NCI-H187 treated with DMSO at 0.1 percent for 48 hours (cell line): ENCODE measurements at regions not wholly inside any gene's neighbourhood (a gene's known extent, or its start where the extent isn't known, plus 50 kb on each side); places are given as distances from the start of the nearest gene placed in this dataset.

Source experiments
- DNase-seq: peaks from one replicate; lab custom pipeline; 2025; lab: John Stamatoyannopoulos, UW

GRCh38 chr2:67241453-67241852 is 155.7 kb upstream of the ETAA1 start:
- DNase-seq = no peak

DNA sequence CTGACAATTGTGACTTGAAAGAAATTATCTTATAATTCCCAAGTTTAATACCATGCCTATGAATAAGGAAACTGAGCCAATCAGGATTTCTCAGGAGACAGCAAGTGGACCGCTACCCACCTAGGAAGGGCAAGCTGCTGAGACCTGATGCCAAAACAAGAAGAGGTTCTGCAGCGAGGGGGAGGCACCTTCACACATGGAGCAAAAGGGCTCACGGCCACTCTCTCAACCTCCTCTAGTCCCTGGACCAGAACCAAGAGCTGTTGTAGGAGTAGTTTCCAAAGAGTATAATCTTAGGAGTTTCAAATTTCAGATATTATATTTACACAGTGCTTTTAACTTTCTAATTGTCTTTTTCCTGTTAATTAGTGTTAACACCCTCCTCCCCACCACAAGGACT is 154.7 kb upstream of the ETAA1 start:
- DNase-seq = no peak

DNA sequence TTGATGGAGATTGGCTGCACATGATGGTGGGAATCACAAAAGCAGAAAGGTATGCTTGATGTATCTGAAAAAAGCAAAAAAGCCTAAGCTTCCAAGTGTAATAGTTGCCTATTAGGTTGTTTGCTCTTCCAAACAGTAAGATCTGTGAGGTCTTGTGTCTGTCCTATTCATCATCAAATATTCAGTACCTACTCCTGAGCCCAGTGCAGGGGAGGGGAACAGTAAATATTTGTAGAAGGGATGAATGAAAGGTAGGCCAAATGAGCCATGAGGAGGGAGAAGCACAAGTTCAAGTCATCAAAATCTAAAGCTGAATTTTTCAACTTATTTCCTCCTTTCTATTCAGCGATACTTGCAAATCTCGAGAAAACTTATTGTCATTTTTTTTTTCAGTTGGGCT is 153.2 kb upstream of the ETAA1 start:
- no peak for DNase-seq

DNA sequence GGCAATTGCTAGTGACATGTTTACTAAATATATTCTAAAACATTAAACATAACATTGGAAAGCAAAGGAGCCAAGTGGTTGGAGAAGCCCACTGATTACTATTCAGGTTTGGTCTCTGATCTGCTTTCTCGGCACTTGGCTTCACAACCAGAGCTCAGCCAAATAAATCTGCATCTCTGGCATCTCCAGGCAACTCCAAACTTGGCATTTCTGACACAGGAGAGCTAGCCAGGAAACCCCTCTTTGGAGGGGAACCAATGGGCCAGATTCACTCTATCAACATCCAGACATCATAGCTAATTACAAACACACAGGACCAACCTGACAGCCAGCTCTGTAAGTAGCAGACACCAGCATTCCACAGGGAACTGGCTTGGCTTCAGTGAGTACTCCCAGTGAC is 150.3 kb upstream of the ETAA1 start:
- no peak for DNase-seq

GRCh38 chr2:67251741-67252140 is 145.4 kb upstream of the ETAA1 start:
- no peak for DNase-seq

DNA sequence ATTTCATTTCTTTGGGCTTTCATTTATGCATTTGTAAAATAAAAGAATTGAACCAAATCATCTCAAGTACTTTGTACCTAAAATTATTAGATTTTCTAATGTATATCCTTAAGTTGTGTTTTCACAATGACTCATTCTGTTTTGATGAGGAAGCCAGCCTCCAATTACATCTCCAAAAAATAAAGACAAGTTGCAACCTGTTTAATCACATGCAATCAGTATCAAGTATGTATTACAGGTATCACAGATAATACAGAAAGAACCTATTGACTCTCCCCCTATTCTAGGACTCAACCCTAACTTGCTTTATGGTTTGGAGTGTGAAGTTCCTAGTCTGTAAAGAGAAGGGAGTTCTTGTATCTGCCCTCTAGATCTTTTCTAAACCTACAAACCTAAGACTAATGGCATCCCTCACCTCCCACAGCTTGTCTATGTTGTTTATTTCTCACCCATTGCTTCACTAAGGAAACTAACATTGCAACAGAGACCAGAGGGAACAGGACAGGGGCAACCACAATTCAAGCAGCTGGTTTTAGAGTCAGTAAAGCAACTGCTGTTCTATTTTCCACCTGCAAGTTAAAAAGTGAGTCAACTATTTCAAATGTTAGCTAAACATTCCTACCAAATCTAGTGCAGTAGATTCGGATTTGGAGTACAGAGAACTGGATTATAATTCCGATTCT is 141.1 kb upstream of the ETAA1 start:
- no peak for DNase-seq

GRCh38 chr2:67256892-67257291 is 140.2 kb upstream of the ETAA1 start:
- DNase-seq = no peak

- DNase-seq = no peak
Observed at GRCh38 chr2:67258122-67258521, 139.0 kb upstream of the ETAA1 start.

- DNase-seq = no peak
Observed at GRCh38 chr2:67258831-67259230, 138.3 kb upstream of the ETAA1 start.

DNA sequence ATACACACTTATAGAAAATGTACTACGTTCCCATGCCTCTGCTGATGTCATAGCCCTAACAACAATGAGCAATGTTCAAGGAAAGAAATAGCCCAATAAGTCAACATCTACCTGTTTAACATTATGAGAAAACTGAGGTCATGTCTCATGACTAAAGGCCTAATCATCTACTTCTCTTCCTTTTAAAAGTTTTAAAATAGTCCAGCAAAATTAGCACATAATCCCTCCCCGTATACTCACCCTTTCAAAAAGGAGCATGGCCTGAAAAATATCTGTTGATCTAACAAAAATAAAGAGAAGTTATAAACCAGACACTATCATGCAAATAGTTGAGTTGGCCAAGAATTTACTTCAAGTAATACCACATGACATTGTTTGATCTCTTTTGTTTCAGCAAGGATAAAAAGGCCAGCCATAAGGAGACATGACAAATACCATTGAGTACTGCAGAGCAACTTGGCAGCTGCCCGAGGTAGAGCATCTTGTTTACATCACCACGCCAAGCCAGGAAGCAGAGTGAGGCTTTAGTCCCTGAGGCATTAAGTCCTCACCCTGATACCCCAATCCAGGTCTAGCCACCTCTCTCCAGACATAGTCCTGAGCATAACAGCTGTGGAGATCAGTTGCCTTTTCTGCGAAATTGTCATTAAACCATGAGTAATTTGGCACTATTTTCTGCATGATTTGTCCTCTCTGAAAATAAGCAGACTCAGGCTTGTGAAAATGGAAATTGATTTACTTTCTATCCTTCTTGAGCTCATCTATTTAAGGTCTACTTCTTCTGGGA is 137.4 kb upstream of the ETAA1 start:
- no peak for DNase-seq

DNA sequence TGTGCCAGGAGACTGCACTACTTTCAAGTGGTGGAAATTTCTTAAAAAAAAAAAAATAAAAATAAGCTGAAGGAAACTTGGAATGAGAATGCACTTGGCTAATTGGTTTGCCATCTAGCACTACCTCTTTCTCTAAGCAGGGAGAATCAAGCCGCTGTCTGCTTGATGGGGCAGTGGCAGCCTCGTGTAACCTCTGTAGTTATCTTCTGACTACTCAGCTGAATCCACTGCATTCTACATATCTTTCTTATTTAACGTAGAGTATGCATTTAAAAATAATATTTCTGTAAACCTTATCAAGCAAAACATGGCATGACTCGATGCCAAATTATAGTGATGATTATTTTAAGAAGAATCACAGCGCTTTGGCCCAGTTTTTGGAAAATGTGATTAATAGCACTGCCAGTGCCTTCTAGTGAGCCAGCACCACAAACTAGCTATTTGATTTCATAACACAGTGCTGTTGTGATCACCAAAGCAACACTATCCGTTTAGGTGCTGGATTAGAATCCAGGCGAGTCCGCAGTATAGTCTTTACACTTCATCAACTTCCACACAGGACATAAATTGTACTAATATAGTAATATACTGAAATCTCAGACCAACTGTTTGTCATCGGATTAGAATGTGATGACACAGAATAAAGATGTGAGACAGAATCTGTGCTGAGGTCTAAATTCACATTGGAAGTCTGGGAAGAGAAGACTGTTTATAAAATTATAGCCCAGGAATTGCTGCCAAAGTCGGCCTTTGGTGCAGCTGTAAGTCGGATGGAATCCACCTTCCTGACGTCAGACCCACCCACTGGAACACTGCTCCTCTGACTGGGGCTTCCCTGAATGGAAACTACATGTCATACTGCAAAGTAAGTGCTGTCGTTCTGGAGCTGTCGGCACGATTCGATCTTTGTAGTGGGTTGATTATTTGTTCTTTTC is 136.5 kb upstream of the ETAA1 start:
- no peak for DNase-seq

DNA sequence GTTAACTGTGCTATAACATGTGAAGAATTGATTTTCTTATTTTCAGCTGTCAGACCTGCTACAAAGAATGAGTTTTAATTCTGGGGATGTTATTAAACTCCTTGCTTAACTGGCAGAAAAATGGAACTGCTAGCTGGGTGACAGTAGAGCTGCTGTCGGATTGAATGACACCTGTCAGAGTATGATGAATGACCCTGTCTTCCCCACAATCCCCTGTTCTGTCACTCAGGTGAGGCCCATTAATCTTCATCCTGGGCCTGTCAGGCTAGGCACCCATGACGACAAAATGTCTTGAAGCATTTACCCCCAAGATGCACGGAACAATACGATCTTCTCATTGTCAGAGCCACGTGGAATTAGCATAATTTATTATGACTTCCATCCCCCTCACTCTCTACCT is 129.9 kb upstream of the ETAA1 start:
- DNase-seq = no peak

DNA sequence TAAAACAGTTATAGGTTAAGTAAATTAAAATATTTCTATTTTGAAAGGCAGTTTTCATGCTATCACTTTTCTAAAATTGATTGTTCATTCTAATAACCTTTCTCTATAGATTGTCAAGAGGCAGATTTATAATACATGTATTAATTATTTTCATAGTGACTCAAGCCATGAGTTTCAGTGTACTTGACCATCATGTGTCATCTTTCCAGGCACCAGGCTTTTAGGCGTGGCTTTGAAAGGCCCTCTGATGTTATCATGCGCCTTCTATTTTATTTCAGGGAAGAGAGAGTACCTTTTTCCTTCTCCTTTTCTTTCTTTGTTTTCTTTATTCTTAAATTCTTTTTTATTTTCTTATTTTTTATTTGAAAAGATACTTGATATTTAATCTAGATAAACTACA is 128.3 kb upstream of the ETAA1 start:
- DNase-seq = no peak

DNA sequence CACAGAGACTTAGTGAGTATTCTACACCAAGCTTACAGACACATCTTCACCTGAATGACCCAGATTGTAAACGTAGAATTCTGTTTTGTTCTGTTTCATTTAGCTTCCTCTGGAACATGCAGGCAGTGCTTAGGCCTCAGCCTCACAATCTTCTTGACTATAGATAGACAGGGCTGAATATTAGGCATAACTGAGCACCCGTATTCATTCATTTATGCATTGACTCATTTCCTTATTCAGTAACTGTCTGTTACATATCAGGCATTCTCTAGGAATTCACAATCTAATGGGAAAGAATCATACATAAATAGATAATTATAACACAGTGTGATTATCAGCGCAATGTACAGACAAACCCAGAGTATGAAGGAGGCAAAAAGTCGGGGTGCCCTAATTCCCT is 124.9 kb upstream of the ETAA1 start:
- DNase-seq = no peak

DNA sequence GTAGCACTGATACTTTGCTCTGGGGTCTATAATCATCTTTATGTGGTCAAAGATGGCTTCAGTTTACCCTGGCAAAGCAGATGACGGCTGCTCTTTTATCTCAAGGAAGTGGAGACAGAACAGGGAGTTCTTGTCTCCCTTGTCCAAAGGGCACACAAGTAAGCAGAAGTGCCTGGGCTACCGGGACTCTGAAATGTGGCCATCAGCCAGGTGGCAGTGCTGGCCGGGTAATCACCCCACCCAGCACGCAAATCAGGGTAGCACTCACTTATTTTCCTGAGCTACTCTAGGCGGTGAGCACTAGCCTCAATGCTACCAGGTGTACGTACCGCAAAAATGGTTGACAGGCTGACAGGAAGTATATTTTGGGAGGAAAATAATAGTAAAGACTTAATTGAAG is 119.7 kb upstream of the ETAA1 start:
- DNase-seq = no peak

GRCh38 chr2:67281101-67281500 is 116.0 kb upstream of the ETAA1 start:
- DNase-seq = no peak

GRCh38 chr2:67283641-67284040 is 113.5 kb upstream of the ETAA1 start:
- no peak for DNase-seq

DNA sequence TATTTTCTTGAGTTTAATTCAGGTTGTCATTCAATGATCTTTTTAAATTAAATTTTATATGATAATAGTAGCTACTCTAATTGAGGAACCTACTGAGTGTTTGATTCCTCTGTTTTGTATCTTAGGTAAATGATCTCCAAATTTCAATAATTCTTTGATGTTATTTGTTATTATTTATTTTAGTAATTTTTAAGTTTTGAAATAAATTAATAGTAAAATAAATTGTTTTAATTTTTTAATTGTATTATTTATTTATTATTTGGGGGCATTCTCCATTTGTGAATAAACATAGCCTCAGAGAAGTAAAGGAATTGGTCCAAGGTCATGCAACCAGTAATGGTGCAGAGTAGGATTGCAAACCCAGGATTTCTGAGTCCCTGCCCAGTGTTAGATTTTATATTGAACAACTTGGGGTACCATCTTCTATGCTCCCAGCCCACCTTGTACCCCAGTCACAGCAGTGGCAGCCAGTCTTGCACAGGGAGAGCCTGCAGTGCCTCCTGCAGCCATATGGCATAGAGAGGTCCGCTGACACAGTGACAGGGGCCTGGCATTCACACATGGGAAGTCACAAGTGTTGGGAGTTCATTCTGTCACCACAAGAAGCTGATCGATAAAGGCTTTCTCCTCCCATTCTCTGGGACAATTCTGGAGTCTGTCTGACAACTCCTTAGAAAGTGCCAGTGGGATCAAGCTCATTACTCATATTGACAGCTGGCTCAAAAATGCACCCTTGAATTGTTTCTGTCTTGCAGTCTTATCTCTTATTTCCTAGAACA is 110.0 kb upstream of the ETAA1 start:
- DNase-seq = no peak

DNA sequence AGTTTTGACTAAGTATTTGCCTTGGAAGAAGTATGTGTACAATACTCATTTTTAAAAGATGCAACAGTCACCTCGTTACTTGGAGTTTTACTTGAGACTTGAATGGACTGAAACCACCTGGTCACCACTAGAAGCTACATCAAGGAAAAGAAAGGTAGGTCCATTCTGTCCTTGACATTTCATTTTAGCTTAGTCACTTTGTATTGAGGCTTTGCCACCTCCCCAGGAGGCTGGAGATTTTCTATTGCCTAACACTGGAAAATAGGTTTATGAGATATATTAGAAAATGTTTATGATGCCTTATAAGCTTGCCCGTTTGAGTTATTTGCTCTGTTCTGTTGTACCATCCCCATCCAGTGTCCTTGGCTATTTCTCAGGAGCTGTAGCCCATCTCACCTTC is 107.9 kb upstream of the ETAA1 start:
- no peak for DNase-seq

DNA sequence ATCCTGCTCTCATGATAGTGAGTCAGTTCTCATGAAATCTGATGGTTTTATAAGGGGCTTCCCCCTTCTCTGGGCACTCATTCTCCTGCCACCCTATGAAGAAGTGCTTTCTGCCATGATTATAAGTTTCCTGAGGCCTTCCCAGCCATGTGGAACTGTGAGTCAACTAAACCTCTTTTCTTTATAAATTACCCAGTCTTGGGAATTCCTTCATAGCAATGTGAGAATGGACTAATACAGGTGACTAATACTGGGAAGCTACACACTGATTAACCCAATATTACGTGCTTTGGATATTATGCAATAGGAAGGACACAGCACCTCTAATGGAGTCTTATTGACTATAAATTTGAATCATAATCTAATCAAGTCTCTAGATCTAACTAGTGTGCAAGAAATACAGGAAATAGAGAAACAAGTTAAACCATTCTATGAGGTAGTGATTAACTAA is 107.2 kb upstream of the ETAA1 start:
- DNase-seq = no peak

GRCh38 chr2:67290451-67291290 is 106.5 kb upstream of the ETAA1 start:
- DNase-seq = no peak
